ENCODE measurements at regions not wholly inside any gene's neighbourhood (a gene's known extent, or its start where the extent isn't known, plus 50 kb on each side); places are given as distances from the start of the nearest gene placed in this dataset.

GRCh38 chr16:64853551-64853950 lies 268.3 kb downstream of the CDH11 start:
- H4K20me1 ChIP-seq (ENCODE audit: control insufficient read depth, extremely low read depth, insufficient read depth, low read length), result no peaks in the 10 kb centered on the region
- H3K79me2 ChIP-seq (ENCODE audit: control insufficient read depth, insufficient read depth, low read length), result no peaks in the 10 kb centered on the region
- FAIRE-seq (no peak), DNase-seq (ENCODE audit: low read depth, low spot score) (no peak)
- H3K4me2 ChIP-seq (ENCODE audit: control insufficient read depth, extremely low read depth, insufficient read depth, low read depth, low read length), result no peak overlapping the region
- no peaks in the 10 kb centered on the region for H3K27me3 ChIP-seq (ENCODE audit: control insufficient read depth, extremely low read depth, insufficient read depth, low read length)
- H3K36me3 ChIP-seq (ENCODE audit: control insufficient read depth in 2 of 2, extremely low read depth in 1 of 2, insufficient read depth in 2 of 2, low read length in 2 of 2), result no peaks in the 10 kb centered on the region
- no peaks in the 10 kb centered on the region for H3K9me3 ChIP-seq (ENCODE audit: control insufficient read depth, low read depth, low read length)
- dilution Hi-C loops (cut with MboI; ENCODE audit: extremely low pct_ligation_motif_present, low sequenced_read_pairs), result no loop called here
- no peak overlapping the region for H3K27ac ChIP-seq (ENCODE audit: control insufficient read depth, insufficient read depth, low read length)
- H3K9ac ChIP-seq (ENCODE audit: control insufficient read depth, extremely low read depth, insufficient read depth, low read length), result no peak overlapping the region
- no peak overlapping the region for H2AFZ ChIP-seq (ENCODE audit: control insufficient read depth, low read length)
- H3K4me3 ChIP-seq (ENCODE audit: control insufficient read depth in 2 of 3, extremely low read depth in 1 of 3, insufficient read depth in 2 of 3, low read depth in 1 of 3, low read length in 3 of 3), result no peak overlapping the region
- H3K9me1 ChIP-seq (ENCODE audit: control insufficient read depth, extremely low read depth, insufficient read depth, low read length), result no peaks in the 10 kb centered on the region
- no peak for TF ChIP-seq EZH2 (IDR thresholded peaks at IDR 0.05; ENCODE audit: low read length)
- H3K4me1 ChIP-seq (ENCODE audit: control insufficient read depth, extremely low read depth, insufficient read depth, low read length), result no peaks in the 10 kb centered on the region

GRCh38 chr16:64846966-64847365 lies 274.9 kb downstream of the CDH11 start:
- dilution Hi-C loops (cut with MboI; ENCODE audit: extremely low pct_ligation_motif_present, low sequenced_read_pairs), result no loop called here
- FAIRE-seq (no peak), DNase-seq (ENCODE audit: low read depth, low spot score) (no peak)
- Histone ChIP-seq H2AFZ (ENCODE audit: control insufficient read depth, low read length) (no peak overlapping the region), H4K20me1 (ENCODE audit: control insufficient read depth, extremely low read depth, insufficient read depth, low read length) (no peaks in the 10 kb centered on the region), H3K9ac (ENCODE audit: control insufficient read depth, extremely low read depth, insufficient read depth, low read length) (no peak overlapping the region), H3K9me3 (ENCODE audit: control insufficient read depth, low read depth, low read length) (no peaks in the 10 kb centered on the region), H3K9me1 (ENCODE audit: control insufficient read depth, extremely low read depth, insufficient read depth, low read length) (no peaks in the 10 kb centered on the region), H3K4me1 (ENCODE audit: control insufficient read depth, extremely low read depth, insufficient read depth, low read length) (no peaks in the 10 kb centered on the region), H3K79me2 (ENCODE audit: control insufficient read depth, insufficient read depth, low read length) (no peaks in the 10 kb centered on the region), H3K36me3 (ENCODE audit: control insufficient read depth in 2 of 2, extremely low read depth in 1 of 2, insufficient read depth in 2 of 2, low read length in 2 of 2) (no peaks in the 10 kb centered on the region), H3K27ac (ENCODE audit: control insufficient read depth, insufficient read depth, low read length) (no peak overlapping the region), H3K27me3 (ENCODE audit: control insufficient read depth, extremely low read depth, insufficient read depth, low read length) (no peaks in the 10 kb centered on the region), H3K4me2 (ENCODE audit: control insufficient read depth, extremely low read depth, insufficient read depth, low read depth, low read length) (no peak overlapping the region), H3K4me3 (ENCODE audit: control insufficient read depth in 2 of 3, extremely low read depth in 1 of 3, insufficient read depth in 2 of 3, low read depth in 1 of 3, low read length in 3 of 3) (no peak overlapping the region)
- no peak for TF ChIP-seq CTCF (optimal IDR thresholded peaks at IDR 0.05 in 1 of 3, IDR thresholded peaks at IDR 0.05 in 1 of 3, conservative IDR thresholded peaks at IDR 0.05 in 1 of 3; ENCODE audit: extremely low read depth in 1 of 3, insufficient read depth in 2 of 3, low read length in 3 of 3)
- TF ChIP-seq EZH2 (IDR thresholded peaks at IDR 0.05; ENCODE audit: low read length), result no peak

GRCh38 chr16:64845071-64845470 lies 276.8 kb downstream of the CDH11 start:
- H3K4me1 ChIP-seq (ENCODE audit: control insufficient read depth, extremely low read depth, insufficient read depth, low read length), result no peaks in the 10 kb centered on the region
- no peaks in the 10 kb centered on the region for H3K9me1 ChIP-seq (ENCODE audit: control insufficient read depth, extremely low read depth, insufficient read depth, low read length)
- no peak overlapping the region for H3K4me3 ChIP-seq (ENCODE audit: control insufficient read depth in 2 of 3, extremely low read depth in 1 of 3, insufficient read depth in 2 of 3, low read depth in 1 of 3, low read length in 3 of 3)
- TF ChIP-seq CTCF (optimal IDR thresholded peaks at IDR 0.05 in 1 of 3, IDR thresholded peaks at IDR 0.05 in 1 of 3, conservative IDR thresholded peaks at IDR 0.05 in 1 of 3; ENCODE audit: extremely low read depth in 1 of 3, insufficient read depth in 2 of 3, low read length in 3 of 3) (no peak), EZH2 (IDR thresholded peaks at IDR 0.05; ENCODE audit: low read length) (no peak)
- H3K9me3 ChIP-seq (ENCODE audit: control insufficient read depth, low read depth, low read length), result no peaks in the 10 kb centered on the region
- no peak overlapping the region for H3K27ac ChIP-seq (ENCODE audit: control insufficient read depth, insufficient read depth, low read length)
- H3K4me2 ChIP-seq (ENCODE audit: control insufficient read depth, extremely low read depth, insufficient read depth, low read depth, low read length), result no peak overlapping the region
- H3K9ac ChIP-seq (ENCODE audit: control insufficient read depth, extremely low read depth, insufficient read depth, low read length), result no peak overlapping the region
- H3K36me3 ChIP-seq (ENCODE audit: control insufficient read depth in 2 of 2, extremely low read depth in 1 of 2, insufficient read depth in 2 of 2, low read length in 2 of 2), result no peaks in the 10 kb centered on the region
- H3K79me2 ChIP-seq (ENCODE audit: control insufficient read depth, insufficient read depth, low read length), result no peaks in the 10 kb centered on the region
- FAIRE-seq (no peak), DNase-seq (ENCODE audit: low read depth, low spot score) (no peak)
- dilution Hi-C loops (cut with MboI; ENCODE audit: extremely low pct_ligation_motif_present, low sequenced_read_pairs), result no loop called here
- no peaks in the 10 kb centered on the region for H3K27me3 ChIP-seq (ENCODE audit: control insufficient read depth, extremely low read depth, insufficient read depth, low read length)
- H2AFZ ChIP-seq (ENCODE audit: control insufficient read depth, low read length), result no peak overlapping the region
- H4K20me1 ChIP-seq (ENCODE audit: control insufficient read depth, extremely low read depth, insufficient read depth, low read length), result no peaks in the 10 kb centered on the region

Measured in keratinocyte (primary cell).